HG03095 (cell line): ENCODE measurements at regions not wholly inside any gene's neighbourhood (a gene's known extent, or its start where the extent isn't known, plus 50 kb on each side); places are given as distances from the start of the nearest gene placed in this dataset.

Experiments
- ATAC-seq: cut with Tn5 transposase; IDR thresholded peaks from one replicate; pipeline ENCODE4 v1.9.1; 2021; ENCODE audit warnings: moderate library complexity; ENCODE audit not compliant: unreplicated experiment

- no peak for ATAC-seq
Measured at GRCh38 chr10:24008164-24009091, 200.5 kb upstream of the KIAA1217 start.

GRCh38 chr10:24009115-24009514 lies 199.8 kb upstream of the KIAA1217 start:
- ATAC-seq = no peak

- no peak for ATAC-seq
Measured at GRCh38 chr10:24009736-24010135, 199.2 kb upstream of the KIAA1217 start.

- ATAC-seq = no peak
Measured at GRCh38 chr10:24010436-24010970, 198.4 kb upstream of the KIAA1217 start.

- no peak for ATAC-seq
Measured at GRCh38 chr10:24012249-24012803, 196.6 kb upstream of the KIAA1217 start.

- ATAC-seq = no peak
Measured at GRCh38 chr10:24027107-24027506, 181.8 kb upstream of the KIAA1217 start.

- ATAC-seq = no peak
Measured at GRCh38 chr10:24034571-24034970, 174.4 kb upstream of the KIAA1217 start.

- no peak for ATAC-seq
Measured at GRCh38 chr10:24035761-24036160, 173.2 kb upstream of the KIAA1217 start.

GRCh38 chr10:24039315-24039714 lies 169.6 kb upstream of the KIAA1217 start:
- no peak for ATAC-seq

- ATAC-seq = no peak
Measured at GRCh38 chr10:24039897-24040296, 169.0 kb upstream of the KIAA1217 start.

- ATAC-seq = no peak
Measured at GRCh38 chr10:24041034-24041433, 167.9 kb upstream of the KIAA1217 start.

GRCh38 chr10:24041834-24042233 lies 167.1 kb upstream of the KIAA1217 start:
- ATAC-seq = no peak

- ATAC-seq = no peak
Measured at GRCh38 chr10:24042884-24043283, 166.1 kb upstream of the KIAA1217 start.

GRCh38 chr10:24046060-24046459 lies 162.9 kb upstream of the KIAA1217 start:
- ATAC-seq = no peak

- ATAC-seq = no peak
Measured at GRCh38 chr10:24047176-24047575, 161.8 kb upstream of the KIAA1217 start.

GRCh38 chr10:24054421-24054820 lies 154.5 kb upstream of the KIAA1217 start:
- ATAC-seq = no peak

- ATAC-seq = no peak
Measured at GRCh38 chr10:24080207-24080606, 128.7 kb upstream of the KIAA1217 start.

GRCh38 chr10:24086296-24087086 lies 122.4 kb upstream of the KIAA1217 start:
- no peak for ATAC-seq

GRCh38 chr10:24091256-24091655 lies 117.7 kb upstream of the KIAA1217 start:
- ATAC-seq = no peak

- ATAC-seq = no peak
Measured at GRCh38 chr10:24096281-24096680, 112.7 kb upstream of the KIAA1217 start.

- ATAC-seq = no peak
Measured at GRCh38 chr10:24097751-24098207, 111.2 kb upstream of the KIAA1217 start.
